HG03159 (cell line): ENCODE measurements at regions not wholly inside any gene's neighbourhood (a gene's known extent, or its start where the extent isn't known, plus 50 kb on each side); places are given as distances from the start of the nearest gene placed in this dataset.
"Not testable (repeated sequence)": the region's sequence is repeated elsewhere in the genome, so short reads cannot be mapped to it uniquely, and the experiment has no call there.

Experiments used
- ATAC-seq: cut with Tn5 transposase; IDR thresholded peaks from one replicate; pipeline ENCODE4 v1.9.1; 2021; ENCODE audit warnings: mild to moderate bottlenecking, moderate library complexity; ENCODE audit not compliant: unreplicated experiment

- not testable (repeated sequence) for ATAC-seq
Observed at GRCh38 chr7:32816409-32816948, 75.1 kb downstream of the KBTBD2 start.

- ATAC-seq: not testable (repeated sequence)
Observed at GRCh38 chr7:32814779-32815178, 76.8 kb downstream of the KBTBD2 start.

- ATAC-seq: no peak
Observed at GRCh38 chr7:32809871-32810270, 81.7 kb downstream of the KBTBD2 start.

GRCh38 chr7:32809347-32809746, 82.2 kb downstream of the KBTBD2 start:
- ATAC-seq: no peak

GRCh38 chr7:32803406-32804141, 88.0 kb downstream of the KBTBD2 start:
- ATAC-seq: no peak

- ATAC-seq: no peak
Observed at GRCh38 chr7:32802305-32802910, 89.2 kb downstream of the KBTBD2 start.

GRCh38 chr7:32793053-32793452, 98.5 kb downstream of the KBTBD2 start:
- ATAC-seq: not testable (repeated sequence)

GRCh38 chr7:32790766-32791430, 100.7 kb downstream of the KBTBD2 start:
- ATAC-seq: not testable (repeated sequence)

GRCh38 chr7:32789266-32789665, 102.3 kb downstream of the KBTBD2 start:
- not testable (repeated sequence) for ATAC-seq

GRCh38 chr7:32788174-32788573, 103.4 kb downstream of the KBTBD2 start:
- not testable (repeated sequence) for ATAC-seq

- ATAC-seq: not testable (repeated sequence)
Observed at GRCh38 chr7:32785365-32785944, 106.1 kb downstream of the KBTBD2 start.

GRCh38 chr7:32779895-32780294, 111.7 kb downstream of the KBTBD2 start:
- not testable (repeated sequence) for ATAC-seq

- no peak for ATAC-seq
Observed at GRCh38 chr7:32779167-32779566, 112.4 kb downstream of the KBTBD2 start.

- not testable (repeated sequence) for ATAC-seq
Observed at GRCh38 chr7:32777041-32777666, 114.4 kb downstream of the KBTBD2 start.

GRCh38 chr7:32776318-32776717, 115.2 kb downstream of the KBTBD2 start:
- not testable (repeated sequence) for ATAC-seq

GRCh38 chr7:32775809-32776208, 115.8 kb downstream of the KBTBD2 start:
- not testable (repeated sequence) for ATAC-seq

- no peak for ATAC-seq
Observed at GRCh38 chr7:32774541-32774951, 117.0 kb downstream of the KBTBD2 start.

- ATAC-seq: not testable (repeated sequence)
Observed at GRCh38 chr7:32768866-32769510, 122.6 kb downstream of the KBTBD2 start.

- ATAC-seq: not testable (repeated sequence)
Observed at GRCh38 chr7:32768338-32768737, 123.2 kb downstream of the KBTBD2 start.

GRCh38 chr7:32765649-32766251, 125.8 kb downstream of the KBTBD2 start:
- not testable (repeated sequence) for ATAC-seq
